IMR-90 (cell line): ENCODE measurements at regions not wholly inside any gene's neighbourhood (a gene's known extent, or its start where the extent isn't known, plus 50 kb on each side); places are given as distances from the start of the nearest gene placed in this dataset.

Experiments used
- ATAC-seq: fragments of 200-7000 bp; cut with Tn5 transposase; 2 replicates; pipeline ENCODE4 v1.9.1; 2020; ENCODE audit warnings: low read depth, mild to moderate bottlenecking, moderate library complexity
- BruUV-seq: library from RNA; stranded (reverse); fragments of 400-500 nt; replicated peaks from 2 replicates; lab custom pipeline; 2021; lab: Mats Ljungman, UMichigan
- CTCF ChIA-PET: fragments of 300-600 bp; formaldehyde crosslinking; extraction: SDS; loops from one replicate; lab custom pipeline; 2021; ENCODE audit warnings: antibody characterized with exemption; lab: Yijun Ruan, JAX
- POLR2A ChIA-PET: fragments of 300-600 bp; sonication (Branson Sonifier 250); formaldehyde crosslinking; loops from one replicate; lab custom pipeline; 2022; ENCODE audit warnings: antibody characterized with exemption; ENCODE audit not compliant: unreplicated experiment; lab: Charles Lee
- DNase-seq: peaks from one replicate; pipeline ENCODE4 v3.0.0; 2013
- H2AFZ ChIP-seq: replicated peaks from 2 replicates; pipeline ENCODE3; 2013; ENCODE audit warnings: low read length, mild to moderate bottlenecking; ENCODE audit not compliant: poor library complexity
- H2AK5ac ChIP-seq: 2 replicates; pipeline ENCODE4 v1.6.1; 2013; ENCODE audit warnings: low read depth, low read length, inconsistent platforms
- H2AK9ac ChIP-seq: replicated peaks from 2 replicates; pipeline ENCODE3; 2013; ENCODE audit warnings: mild to moderate bottlenecking, low read depth, low read length, moderate library complexity; ENCODE audit not compliant: poor library complexity
- H2BK120ac ChIP-seq: 2 replicates; pipeline ENCODE4 v1.6.1; 2013; ENCODE audit warnings: low read depth, low read length, inconsistent platforms
- H2BK15ac ChIP-seq: 3 replicates; pipeline ENCODE4 v1.6.1; 2013; ENCODE audit warnings: low read depth, low read length, inconsistent platforms
- H2BK20ac ChIP-seq: 2 replicates; pipeline ENCODE4 v1.6.1; 2013; ENCODE audit warnings: low read depth, mild to moderate bottlenecking, inconsistent platforms, low read length, moderate library complexity
- H2BK5ac ChIP-seq: 2 replicates; pipeline ENCODE4 v1.6.1; 2013; ENCODE audit warnings: mild to moderate bottlenecking, low read depth, low read length, inconsistent platforms; ENCODE audit not compliant: poor library complexity, severe bottlenecking
- H3K14ac ChIP-seq: replicated peaks from 2 replicates; pipeline ENCODE4 v1.6.1; 2013; ENCODE audit warnings: low read depth, low read length, inconsistent platforms
- H3K18ac ChIP-seq: 2 replicates; pipeline ENCODE4 v1.6.1; 2013; ENCODE audit warnings: low read depth, low read length, control low read depth
- H3K23ac ChIP-seq: 2 replicates; pipeline ENCODE4 v1.6.1; 2013; ENCODE audit warnings: low read depth, low read length, inconsistent platforms
- H3K27ac ChIP-seq: 2 replicates; pipeline ENCODE4 v1.5.1; 2013; ENCODE audit warnings: mild to moderate bottlenecking, control low read depth, low read length; ENCODE audit not compliant: insufficient read depth
- H3K27me3 ChIP-seq: 2 replicates; pipeline ENCODE4 v1.6.1; 2013; ENCODE audit warnings: low read length; ENCODE audit not compliant: control insufficient read depth, insufficient read depth
- H3K36me3 ChIP-seq: 2 replicates; pipeline ENCODE4 v1.6.1; 2013; ENCODE audit warnings: low read length, mixed read lengths; ENCODE audit not compliant: control insufficient read depth, insufficient read depth
- H3K4ac ChIP-seq: 2 replicates; pipeline ENCODE4 v1.6.1; 2013; ENCODE audit warnings: low read depth, low read length, inconsistent platforms
- H3K4me1 ChIP-seq: 2 replicates; pipeline ENCODE4 v1.6.1; 2013; ENCODE audit warnings: low read length, mixed read lengths; ENCODE audit not compliant: control insufficient read depth, insufficient read depth
- H3K4me2 ChIP-seq: 2 replicates; pipeline ENCODE4 v1.6.1; 2013; ENCODE audit warnings: low read depth, mild to moderate bottlenecking, control low read depth, low read length, moderate library complexity
- H3K4me3 ChIP-seq: 2 replicates; pipeline ENCODE4 v1.5.1; 2013; ENCODE audit warnings: low read depth, mild to moderate bottlenecking, control low read depth, low read length, moderate library complexity; ENCODE audit not compliant: insufficient read depth
- H3K56ac ChIP-seq: 2 replicates; pipeline ENCODE4 v1.6.1; 2013; ENCODE audit warnings: low read length, inconsistent platforms; ENCODE audit not compliant: insufficient read depth; ENCODE audit errors: extremely low read depth
- H3K79me1 ChIP-seq, 2 experiments: 2 replicates each; pipeline ENCODE4 v1.6.1; 2013; ENCODE audit warnings: low read length in 2 of 2, inconsistent platforms in 1 of 2, low read depth in 1 of 2
- H3K9ac ChIP-seq: 2 replicates; pipeline ENCODE4 v1.6.1; 2013; ENCODE audit warnings: low read depth, low read length, control low read depth
- H3K9me1 ChIP-seq: 2 replicates; pipeline ENCODE4 v1.6.1; 2013; ENCODE audit warnings: low read length, inconsistent platforms; ENCODE audit not compliant: insufficient read depth
- H3K9me3 ChIP-seq: 2 replicates; pipeline ENCODE4 v1.6.1; 2013; ENCODE audit warnings: low read length; ENCODE audit not compliant: control insufficient read depth, insufficient read depth
- H4K20me1 ChIP-seq: 2 replicates; pipeline ENCODE4 v1.6.1; 2013; ENCODE audit warnings: low read length, inconsistent platforms; ENCODE audit not compliant: insufficient read depth
- H4K5ac ChIP-seq: 2 replicates; pipeline ENCODE4 v1.6.1; 2013; ENCODE audit warnings: mild to moderate bottlenecking, low read depth, low read length, control low read depth
- H4K8ac ChIP-seq, 2 experiments: 2 replicates each; pipeline ENCODE4 v1.6.1; 2013; ENCODE audit warnings: low read depth in 2 of 2, low read length in 2 of 2, control low read depth in 1 of 2, inconsistent platforms in 1 of 2
- H4K91ac ChIP-seq: 2 replicates; pipeline ENCODE4 v1.6.1; 2013; ENCODE audit warnings: low read depth, low read length, inconsistent platforms; ENCODE audit not compliant: insufficient read depth
- MAFK ChIP-seq: IDR thresholded peaks from 2 replicates; pipeline ENCODE4 v1.6.1; 2012; ENCODE audit warnings: low read depth, low read length, improper control_type of control experiment
- dilution Hi-C: fragments of 300-500 bp; cut with HindIII; formaldehyde crosslinking; loops from one replicate; pipeline ENCODE4 v1.14.3; 2018; ENCODE audit warnings: low sequenced_read_pairs; ENCODE audit not compliant: unreplicated experiment
- in situ Hi-C: fragments of 300-500 bp; cut with MboI; formaldehyde crosslinking; loops from 3 replicates; pipeline ENCODE4 v1.14.3; 2019; ENCODE audit warnings: low sequenced_read_pairs, inconsistent platforms, mixed read lengths
- intact Hi-C: fragments of 100-400 bp; cut with micrococcal nuclease; formaldehyde crosslinking; loops from 2 replicates; pipeline ENCODE4 v1.10.0; 2022

- no peak overlapping the region for H3K27ac ChIP-seq
- no peaks in the 10 kb centered on the region for H3K36me3 ChIP-seq
- H3K4ac ChIP-seq: no peak overlapping the region
- H2BK15ac ChIP-seq: no peak overlapping the region
- DNase-seq (no peak), ATAC-seq (no peak)
- dilution Hi-C loops: no loop called here
- CTCF ChIA-PET: no interaction called here
- no peaks in the 10 kb centered on the region for H3K27me3 ChIP-seq
- no peaks in the 10 kb centered on the region for H4K20me1 ChIP-seq
- H3K9me1 ChIP-seq: no peaks in the 10 kb centered on the region
- H2AK5ac ChIP-seq: no peak overlapping the region
- BruUV-seq: no TSS peak
- H4K91ac ChIP-seq: no peak overlapping the region
- H4K8ac ChIP-seq: no peak overlapping the region
- H3K9me3 ChIP-seq: no peaks in the 10 kb centered on the region
- no peak overlapping the region for H2BK20ac ChIP-seq
- no peak overlapping the region for H2AFZ ChIP-seq
- H4K5ac ChIP-seq: no peak overlapping the region
- no peak overlapping the region for H3K56ac ChIP-seq
- H3K79me1 ChIP-seq: no peaks in the 10 kb centered on the region
- H3K4me2 ChIP-seq: no peak overlapping the region
- no peak for TF ChIP-seq MAFK
- no peaks in the 10 kb centered on the region for H3K4me1 ChIP-seq
- no peak overlapping the region for H3K18ac ChIP-seq
- H2BK5ac ChIP-seq: no peak overlapping the region
- H3K4me3 ChIP-seq: no peak overlapping the region
- H3K23ac ChIP-seq: no peak overlapping the region
- POLR2A ChIA-PET: no interaction called here
- H3K14ac ChIP-seq: no peak overlapping the region
- H2AK9ac ChIP-seq: no peak overlapping the region
- intact Hi-C loops: no loop called here
- H2BK120ac ChIP-seq: no peak overlapping the region
- H3K9ac ChIP-seq: no peak overlapping the region
- in situ Hi-C loops: no loop called here
Observed at GRCh38 chr4:148565801-148566200, 123.6 kb upstream of the NR3C2 start.
